ENCODE measurements at regions not wholly inside any gene's neighbourhood (a gene's known extent, or its start where the extent isn't known, plus 50 kb on each side); places are given as distances from the start of the nearest gene placed in this dataset.

DNA sequence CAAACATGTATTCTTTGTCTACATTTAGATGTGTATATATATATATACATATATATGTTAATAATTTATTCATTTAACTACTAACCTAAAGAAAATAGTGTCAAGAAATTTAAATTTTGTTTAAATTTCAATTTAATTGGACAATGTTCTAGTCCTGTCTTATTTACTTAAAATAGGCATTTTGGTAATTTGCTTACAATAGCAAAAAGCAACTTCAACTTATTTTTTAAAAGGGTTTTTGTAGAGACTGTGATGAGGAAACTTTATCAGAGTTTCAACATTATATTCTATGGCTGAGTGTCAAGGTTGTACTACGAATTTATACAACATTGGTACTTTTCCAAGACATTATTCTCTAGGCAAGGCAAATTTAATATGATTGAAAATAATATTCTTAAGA lies 212.0 kb upstream of the ARSJ start:
- no peak for TF ChIP-seq CTCF (IDR thresholded peaks at IDR 0.05; ENCODE audit: poor library complexity)
- TF ChIP-seq EZH2 (IDR thresholded peaks at IDR 0.05; ENCODE audit: borderline replicate concordance), result no peak
- no peak for TF ChIP-seq EZH2phosphoT487 (IDR thresholded peaks at IDR 0.05; ENCODE audit: low read depth, severe bottlenecking, unreplicated experiment)

Data from hepatocyte (in vitro differentiated cells).